T1000 (cell line): ENCODE measurements at regions not wholly inside any gene's neighbourhood (a gene's known extent, or its start where the extent isn't known, plus 50 kb on each side); places are given as distances from the start of the nearest gene placed in this dataset.

ENCODE experiments used
- DNase-seq: peaks from one replicate; lab custom pipeline; 2025; ENCODE audit warnings: mixed read lengths; lab: John Stamatoyannopoulos, UW

DNA sequence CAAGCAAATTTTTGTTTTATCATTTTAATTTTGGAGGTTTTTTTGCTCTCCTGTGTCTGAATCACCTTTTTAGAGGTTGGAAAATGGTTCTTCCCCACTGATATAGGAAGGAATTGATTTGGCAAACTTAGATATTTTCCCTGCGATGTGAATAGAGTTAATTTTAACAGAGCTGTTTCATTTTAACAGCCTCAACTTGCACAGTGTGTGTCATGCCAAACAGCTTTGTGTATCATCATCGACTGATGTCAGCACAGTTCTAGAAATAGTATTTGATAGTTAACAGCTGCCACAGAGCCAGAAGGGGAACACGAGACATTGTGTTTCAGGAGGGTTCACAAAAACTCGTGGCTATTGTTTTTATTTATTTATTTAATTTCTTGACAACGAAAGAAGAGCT is 243.1 kb upstream of the FOXN3 start:
- no peak for DNase-seq

DNA sequence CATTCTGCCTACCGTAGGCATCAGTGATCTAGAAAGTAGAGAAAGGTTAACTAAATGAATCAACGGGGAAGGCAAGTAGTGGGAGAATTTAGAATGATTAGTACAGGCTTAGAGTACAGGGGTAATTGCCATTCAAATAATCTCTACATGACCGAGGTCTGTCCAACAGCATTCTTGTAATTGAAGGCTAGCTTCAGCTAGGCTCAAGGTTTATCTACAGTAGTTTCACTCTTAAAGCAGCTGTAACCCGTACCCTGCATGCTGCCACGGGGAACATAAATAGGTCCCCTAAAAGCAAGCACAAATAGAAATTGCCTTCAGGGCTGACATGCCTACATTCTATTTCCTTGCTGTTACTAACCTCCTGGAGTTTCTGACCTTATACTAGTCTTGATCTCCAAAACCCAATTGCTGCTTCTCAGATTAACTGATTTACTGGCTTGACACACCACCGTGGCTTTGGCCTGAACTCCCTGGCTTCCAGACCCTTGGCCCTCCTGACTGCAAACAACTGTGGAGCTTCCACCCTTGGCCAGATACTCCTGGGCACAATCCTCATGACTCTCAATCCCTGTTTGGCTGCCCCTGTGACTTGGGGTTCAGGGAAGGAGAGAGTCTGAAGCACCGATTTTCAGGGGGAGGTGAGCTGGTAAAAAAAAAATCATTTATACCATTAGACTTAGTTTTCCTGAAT is 242.1 kb upstream of the FOXN3 start:
- DNase-seq = no peak

DNA sequence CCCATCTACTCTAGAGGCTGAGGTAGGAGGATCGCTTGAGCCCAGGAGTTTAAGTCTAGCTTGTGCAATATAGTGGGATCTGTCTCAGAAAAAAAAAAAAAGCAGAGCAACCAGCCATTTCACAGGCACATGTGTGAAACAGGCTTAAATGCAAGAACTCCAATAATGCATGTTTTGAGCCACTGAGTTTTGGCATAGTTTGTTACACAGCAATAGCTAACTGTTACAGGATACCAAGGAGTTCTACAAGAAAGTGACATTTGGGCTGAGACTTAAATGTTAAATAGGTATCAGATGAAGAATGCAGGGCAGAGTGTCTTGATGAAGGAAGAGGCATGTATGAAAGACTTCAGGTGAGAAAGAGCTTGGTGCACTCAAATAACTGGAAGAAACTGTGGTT is 240.0 kb upstream of the FOXN3 start:
- DNase-seq = no peak

- DNase-seq = no peak
Measured at GRCh38 chr14:89654998-89655397, 238.0 kb upstream of the FOXN3 start.

GRCh38 chr14:89652352-89652751 is 235.3 kb upstream of the FOXN3 start:
- no peak for DNase-seq

- no peak for DNase-seq
Measured at GRCh38 chr14:89651805-89652204, 234.8 kb upstream of the FOXN3 start.

- no peak for DNase-seq
Measured at GRCh38 chr14:89650077-89650978, 233.3 kb upstream of the FOXN3 start.

GRCh38 chr14:89649451-89650075 is 232.5 kb upstream of the FOXN3 start:
- no peak for DNase-seq

DNA sequence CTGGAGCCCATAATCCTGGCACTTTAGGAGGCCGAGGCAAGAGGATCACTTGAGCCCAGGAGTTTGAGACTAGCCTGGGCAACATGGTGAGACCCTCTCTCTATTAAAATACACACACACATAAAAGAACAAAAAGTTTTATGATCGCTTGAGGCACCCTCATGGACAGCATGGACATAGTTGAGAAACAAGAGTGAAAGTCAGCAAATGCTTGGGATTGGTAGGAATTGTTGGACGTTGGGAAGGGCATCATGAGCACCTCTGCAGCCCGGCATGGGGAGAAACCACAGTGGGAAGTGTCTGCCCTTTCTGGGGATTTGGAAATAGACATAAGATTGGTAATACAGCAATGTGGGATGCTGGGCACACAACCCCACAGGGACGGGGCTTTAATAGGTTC is 231.9 kb upstream of the FOXN3 start:
- no peak for DNase-seq

DNA sequence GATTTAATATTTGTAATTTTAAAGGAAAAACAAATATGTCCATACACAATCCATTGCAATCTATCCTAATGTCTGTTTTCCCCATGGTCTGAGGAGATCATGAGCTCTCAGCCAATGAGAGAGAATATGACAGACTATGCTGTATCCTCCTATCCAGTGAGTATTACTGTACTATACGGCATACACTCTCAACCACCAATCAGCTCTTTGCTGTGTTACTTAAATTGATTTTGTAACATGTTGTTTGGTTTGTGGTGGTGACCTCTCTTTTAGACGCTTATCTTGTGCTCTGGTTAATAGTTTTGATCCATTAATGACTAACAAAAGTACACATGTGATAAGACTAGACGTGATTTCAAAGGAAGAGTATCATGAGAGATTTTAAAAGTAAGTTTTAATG is 231.5 kb upstream of the FOXN3 start:
- DNase-seq = no peak

GRCh38 chr14:89646971-89647370 is 229.9 kb upstream of the FOXN3 start:
- no peak for DNase-seq

DNA sequence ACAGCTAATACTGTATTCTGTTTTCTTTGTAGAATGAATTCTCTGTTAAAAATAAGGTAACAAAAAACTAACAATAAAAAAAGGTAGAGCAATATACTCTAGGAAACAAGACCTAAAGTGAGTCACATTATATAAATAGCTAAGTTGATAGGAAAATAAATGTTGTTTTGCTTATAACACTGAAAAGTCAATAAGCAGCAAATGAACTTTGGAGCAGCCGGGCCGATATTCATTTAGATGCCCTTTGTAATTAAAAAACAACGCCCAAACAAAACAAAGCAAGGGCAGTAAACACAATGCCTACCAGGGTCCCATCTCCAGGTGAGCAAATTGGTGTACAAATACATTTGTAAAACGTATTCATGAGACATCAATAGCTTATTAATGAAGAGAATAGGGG is 227.6 kb upstream of the FOXN3 start:
- DNase-seq = no peak

GRCh38 chr14:89641495-89642175 is 224.6 kb upstream of the FOXN3 start:
- DNase-seq = no peak

DNA sequence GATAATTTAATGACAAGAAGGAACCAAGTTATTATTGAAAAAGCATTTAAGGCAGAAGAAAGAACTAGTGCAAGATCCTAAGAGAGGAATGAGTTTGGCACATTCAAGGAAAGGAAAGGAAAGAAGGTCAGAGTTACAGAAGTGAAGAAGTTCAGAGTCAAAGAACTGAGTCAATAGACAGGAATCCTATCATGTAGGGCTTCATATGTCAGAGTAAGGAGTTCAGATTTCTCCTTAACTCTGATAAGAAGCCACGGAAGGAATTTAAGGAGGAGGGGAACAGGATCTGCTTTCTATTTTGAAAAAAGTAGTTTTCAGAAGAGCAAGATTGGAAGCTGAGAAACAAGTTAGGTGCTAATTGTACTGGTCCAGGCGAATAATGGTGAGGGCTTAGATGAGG is 223.1 kb upstream of the FOXN3 start:
- no peak for DNase-seq

DNA sequence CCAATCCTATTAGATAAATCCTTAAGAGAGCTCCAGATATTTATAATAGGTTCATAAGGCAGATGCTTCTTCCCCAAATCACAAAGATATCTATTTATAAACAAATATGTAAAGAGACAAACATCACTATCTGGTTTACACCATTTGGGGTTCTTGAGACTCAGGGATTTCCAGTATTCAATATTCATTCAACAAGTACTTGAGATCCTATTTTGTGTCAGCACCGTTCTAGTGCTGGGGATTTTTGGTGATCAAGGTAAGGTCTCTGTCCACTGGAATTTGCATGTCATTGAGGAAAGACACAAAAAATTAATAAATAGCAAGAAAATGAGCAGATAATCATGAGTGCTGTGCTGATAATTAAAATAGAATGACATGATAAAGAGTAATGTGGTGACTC is 222.7 kb upstream of the FOXN3 start:
- DNase-seq = no peak

GRCh38 chr14:89638891-89639290 is 221.9 kb upstream of the FOXN3 start:
- no peak for DNase-seq

- no peak for DNase-seq
Measured at GRCh38 chr14:89637581-89637980, 220.5 kb upstream of the FOXN3 start.

GRCh38 chr14:89635615-89636014 is 218.6 kb upstream of the FOXN3 start:
- DNase-seq = no peak

DNA sequence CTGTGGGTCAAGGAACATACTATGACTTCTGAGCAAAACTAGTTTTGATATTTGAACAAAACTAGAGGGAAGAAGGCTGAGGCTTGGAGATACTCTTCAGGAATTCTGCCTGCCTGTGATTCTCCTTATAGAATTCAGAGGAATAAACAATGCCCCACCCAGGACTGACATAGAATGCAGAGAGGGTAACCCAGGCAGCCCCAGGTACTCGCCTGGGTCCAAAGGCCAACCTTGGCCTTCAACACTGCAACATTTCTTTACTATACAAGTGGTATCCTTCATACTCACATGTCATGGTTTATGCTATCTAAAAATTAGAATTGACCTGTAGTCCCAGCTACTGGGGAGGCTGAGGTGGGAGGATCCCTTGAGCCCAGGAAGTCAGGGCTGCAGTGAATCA is 217.0 kb upstream of the FOXN3 start:
- DNase-seq = no peak

GRCh38 chr14:89630101-89630829 is 213.2 kb upstream of the FOXN3 start:
- DNase-seq = no peak

- DNase-seq = no peak
Measured at GRCh38 chr14:89629383-89629782, 212.3 kb upstream of the FOXN3 start.

DNA sequence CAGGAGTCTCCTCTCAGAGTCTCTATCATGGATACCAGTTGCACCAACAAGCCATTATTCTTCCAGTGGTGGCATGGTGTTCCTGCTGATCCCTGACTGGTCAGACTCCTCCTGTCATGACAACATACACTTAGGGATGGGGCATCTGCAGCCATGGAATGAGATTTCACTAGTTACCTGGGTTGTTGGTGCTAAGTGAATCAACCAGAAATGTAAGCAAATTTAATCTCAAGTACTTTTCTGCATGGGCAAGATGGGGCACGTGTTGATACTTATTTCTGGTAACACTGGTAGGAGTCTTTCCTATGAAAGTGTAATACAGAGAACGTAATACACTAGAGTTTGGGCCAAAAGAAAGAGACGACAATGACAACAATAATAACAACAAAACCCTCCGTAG is 211.5 kb upstream of the FOXN3 start:
- no peak for DNase-seq
